GM12891 (cell line): ENCODE measurements at regions not wholly inside any gene's neighbourhood (a gene's known extent, or its start where the extent isn't known, plus 50 kb on each side); places are given as distances from the start of the nearest gene placed in this dataset.

Experiments
- DNase-seq: peaks from one replicate; pipeline ENCODE4 v3.0.0; 2011; ENCODE audit warnings: low spot score; ENCODE audit not compliant: insufficient read length
- FAIRE-seq: peaks from 2 replicates; lab custom pipeline; 2011; peaks lifted over from hg19 to GRCh38; lab: Jason Lieb, UNC
- PAX5 ChIP-seq: IDR thresholded peaks from 2 replicates; pipeline ENCODE4 v1.6.1; 2011; ENCODE audit warnings: low read length, moderate library complexity, mild to moderate bottlenecking; ENCODE audit not compliant: insufficient read depth, severe bottlenecking
- POLR2A ChIP-seq: IDR thresholded peaks from 2 replicates; pipeline ENCODE4 v1.6.1; 2011; ENCODE audit warnings: low read depth, low read length, control low read depth
- POLR2AphosphoS5 ChIP-seq: IDR thresholded peaks from 2 replicates; pipeline ENCODE4 v1.6.1; 2011; ENCODE audit warnings: low read depth, low read length, control low read depth
- POU2F2 ChIP-seq: IDR thresholded peaks from 2 replicates; pipeline ENCODE4 v1.6.1; 2011; ENCODE audit warnings: low read depth, mild to moderate bottlenecking, control low read depth, low read length, moderate library complexity
- SPI1 ChIP-seq: IDR thresholded peaks from 2 replicates; pipeline ENCODE4 v1.6.1; 2011; ENCODE audit warnings: low read depth, low read length, control low read depth
- TAF1 ChIP-seq: IDR thresholded peaks from 2 replicates; pipeline ENCODE4 v1.6.1; 2011; ENCODE audit warnings: low read depth, low read length, control low read depth

DNA sequence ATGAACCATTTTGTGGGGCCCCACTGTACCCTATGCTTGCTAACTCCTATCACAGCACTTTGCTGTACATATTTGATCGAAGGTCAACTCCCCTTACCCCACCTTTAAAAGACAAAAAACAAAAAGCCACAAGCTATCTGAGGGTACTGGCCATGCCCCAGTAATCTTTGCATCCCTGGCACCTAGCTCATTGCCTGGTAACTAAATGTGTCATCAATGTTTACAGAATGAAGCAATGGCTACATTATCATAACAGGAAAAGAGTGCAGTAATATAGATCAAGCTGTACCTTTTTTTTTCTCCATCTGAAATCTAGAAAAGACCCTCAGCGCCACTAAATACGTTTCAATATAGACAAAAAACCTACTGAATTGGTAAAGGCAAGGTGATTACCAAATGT, 188.0 kb downstream of the ELAVL2 start:
- DNase-seq (no peak), FAIRE-seq (no peak)
- TF ChIP-seq POU2F2 (no peak), POLR2A (no peak), TAF1 (no peak), PAX5 (no peak), SPI1 (no peak), POLR2AphosphoS5 (no peak)

DNA sequence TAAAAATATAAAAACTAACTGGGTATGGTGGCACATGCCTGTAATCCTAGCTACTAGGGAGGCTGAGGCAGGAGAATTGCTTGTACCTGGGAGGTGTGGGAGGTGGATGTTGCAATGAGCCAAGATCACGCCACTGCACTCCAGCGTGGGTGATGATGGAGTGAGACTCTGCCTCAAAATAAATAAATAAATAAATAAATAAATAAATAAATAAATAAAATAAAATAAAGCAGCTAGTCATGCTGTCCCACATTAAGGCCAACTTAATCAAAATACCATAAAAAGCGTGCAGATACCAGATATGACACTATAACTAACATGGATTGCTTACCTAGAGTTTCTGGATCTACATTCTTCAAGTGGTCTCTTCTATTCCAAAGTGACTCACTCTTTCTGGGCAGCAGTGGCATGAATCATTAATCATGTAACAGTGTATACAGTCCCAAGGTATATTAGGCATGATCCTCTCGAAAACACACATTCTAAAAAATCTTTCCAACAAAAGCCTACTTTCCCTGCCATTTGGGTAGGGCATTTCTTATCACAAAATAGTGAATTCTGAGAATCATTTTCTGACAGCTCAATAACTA, 187.1 kb downstream of the ELAVL2 start:
- TF ChIP-seq PAX5 (no peak), TAF1 (no peak), POLR2AphosphoS5 (no peak), POLR2A (no peak), SPI1 (no peak), POU2F2 (no peak)
- FAIRE-seq: no peak
- DNase-seq: no peak
